Sigmoid colon (tissue), 6 donors: ENCODE measurements at regions not wholly inside any gene's neighbourhood (a gene's known extent, or its start where the extent isn't known, plus 50 kb on each side); places are given as distances from the start of the nearest gene placed in this dataset.

Source experiments
- DNase-seq: peaks from one replicate; pipeline ENCODE4 v3.0.0-alpha.2; 2019
- H3K27ac ChIP-seq, 4 donors: fragments of 200-600 bp; sonication (generic); one replicate each; pipeline ENCODE4 v1.5.1; 2016 to 2019; ENCODE audit warnings: mild to moderate bottlenecking in 1 of 4
- H3K27me3 ChIP-seq, 3 donors: fragments of 200-600 bp; sonication (generic); one replicate each; pipeline ENCODE4 v1.5.1; 2019; ENCODE audit warnings: mild to moderate bottlenecking in 1 of 3
- H3K36me3 ChIP-seq, 4 donors: fragments of 200-600 bp; sonication (generic); one replicate each; pipeline ENCODE4 v1.5.1; 2016 to 2019
- H3K4me1 ChIP-seq, 4 donors: fragments of 200-600 bp; sonication (generic); one replicate each; pipeline ENCODE4 v1.5.1; 2017 to 2019
- H3K4me3 ChIP-seq, 4 donors: fragments of 200-600 bp; sonication (generic); one replicate each; pipeline ENCODE4 v1.5.1; 2017 to 2019; ENCODE audit warnings: mild to moderate bottlenecking in 2 of 4, moderate library complexity in 1 of 4
- H3K9me3 ChIP-seq, 4 donors: fragments of 200-600 bp in 3 of 4; sonication (generic) in 3 of 4; one replicate each; pipeline versions ENCODE4 v1.5.1 to v1.6.1; 2013 to 2019
- CTCF ChIP-seq, 4 experiments: fragments of 450-650 bp in 3 of 4; fragments of 200-600 bp in 1 of 4; IDR thresholded peaks; one replicate each; pipeline ENCODE4 v1.5.1; 2016 to 2019; ENCODE audit warnings: antibody characterized with exemption in 4 of 4, mild to moderate bottlenecking in 3 of 4, moderate library complexity in 2 of 4
- EP300 ChIP-seq, 4 donors: sonication (generic); formaldehyde crosslinking; IDR thresholded peaks; one replicate each; pipeline ENCODE4 v1.6.1; 2017; ENCODE audit warnings: antibody characterized with exemption in 4 of 4
- POLR2A ChIP-seq, 2 donors: fragments of 450-650 bp; IDR thresholded peaks; one replicate each; pipeline ENCODE4 v1.6.1; 2016; ENCODE audit warnings: antibody characterized with exemption in 2 of 2, mild to moderate bottlenecking in 2 of 2, moderate library complexity in 2 of 2
- POLR2AphosphoS5 ChIP-seq, 4 donors: sonication (generic); formaldehyde crosslinking; IDR thresholded peaks; one replicate each; pipeline ENCODE4 v1.6.1; 2017; ENCODE audit warnings: antibody characterized with exemption in 4 of 4
- WGBS, 2 donors: extraction: QIAGEN DNeasy Blood & Tissue Kit; methylation state at CpG; one replicate each; pipeline ENCODE4 v1.1.7; 2013; 5-methylcytosine and 5-hydroxymethylcytosine counted together
- intact Hi-C: fragments of 100-400 bp; cut with DNase I; formaldehyde crosslinking; loops from one replicate; pipeline ENCODE4 v1.15.1; 2023
- donor health status: healthy with polysubstance abuse.
- donor health status: healthy.

- no peak overlapping the region for H3K4me3 ChIP-seq
- H3K27ac ChIP-seq: no peak overlapping the region
- H3K27me3 ChIP-seq: no peaks in the 10 kb centered on the region
- H3K9me3 ChIP-seq: no peaks in the 10 kb centered on the region
- peaks cover 0 to 8% (median 4%) of the 10 kb centered on the region in 4 donors for H3K4me1 ChIP-seq
- TF ChIP-seq POLR2A (IDR thresholded peaks at IDR 0.05) (no peak), EP300 (IDR thresholded peaks at IDR 0.05) (no peak), POLR2AphosphoS5 (IDR thresholded peaks at IDR 0.05) (no peak), CTCF (IDR thresholded peaks at IDR 0.05) (no peak)
- 80% methylated on average over 2 of the region's 2 CpGs for WGBS, 2 donors
- intact Hi-C loops: no loop called here
- no peak for DNase-seq
- H3K36me3 ChIP-seq: no peaks in the 10 kb centered on the region
These were observed 841.6 kb upstream of the DPPA4 start for GRCh38 chr3:110178965-110179364.

- Histone ChIP-seq H3K4me1 (peaks cover 0 to 13% (median 6%) of the 10 kb centered on the region in 4 donors), H3K36me3 (no peaks in the 10 kb centered on the region), H3K9me3 (no peaks in the 10 kb centered on the region), H3K27ac (peak overlapping the region in 2 of 4 donors; percentile 3 to 28), H3K4me3 (no peak overlapping the region), H3K27me3 (no peaks in the 10 kb centered on the region)
- intact Hi-C loops: no loop called here
- WGBS, 2 donors: 62 to 69% methylated on average over 4 of the region's 4 CpGs
- peak; percentile 69 for DNase-seq
- TF ChIP-seq POLR2AphosphoS5 (IDR thresholded peaks at IDR 0.05) (peak in 1 of 4 donors; percentile 22), EP300 (IDR thresholded peaks at IDR 0.05) (no peak), CTCF (IDR thresholded peaks at IDR 0.05) (no peak), POLR2A (IDR thresholded peaks at IDR 0.05) (no peak)
These were observed 843.4 kb upstream of the DPPA4 start for GRCh38 chr3:110180733-110181132.

- H3K4me1 ChIP-seq: peaks cover 0 to 13% (median 6%) of the 10 kb centered on the region in 4 donors
- H3K36me3 ChIP-seq: no peaks in the 10 kb centered on the region
- 79 to 89% methylated on average over 3 of the region's 3 CpGs for WGBS, 2 donors
- H3K4me3 ChIP-seq: no peak overlapping the region
- DNase-seq: no peak
- TF ChIP-seq EP300 (IDR thresholded peaks at IDR 0.05): no peak
- no peak for TF ChIP-seq POLR2AphosphoS5 (IDR thresholded peaks at IDR 0.05)
- TF ChIP-seq POLR2A (IDR thresholded peaks at IDR 0.05): no peak
- no peak for TF ChIP-seq CTCF (IDR thresholded peaks at IDR 0.05)
- H3K9me3 ChIP-seq: no peaks in the 10 kb centered on the region
- H3K27ac ChIP-seq: peak overlapping the region in 2 of 4 donors; percentile 3 to 28
- H3K27me3 ChIP-seq: no peaks in the 10 kb centered on the region
- intact Hi-C loops: no loop called here
These were observed 843.9 kb upstream of the DPPA4 start for GRCh38 chr3:110181226-110181625.

GRCh38 chr3:110184536-110184935, 847.2 kb upstream of the DPPA4 start:
- TF ChIP-seq EP300 (IDR thresholded peaks at IDR 0.05) (no peak), POLR2AphosphoS5 (IDR thresholded peaks at IDR 0.05) (no peak), POLR2A (IDR thresholded peaks at IDR 0.05) (no peak), CTCF (IDR thresholded peaks at IDR 0.05) (no peak)
- Histone ChIP-seq H3K27ac (no peak overlapping the region), H3K4me1 (peaks cover 0 to 13% (median 6%) of the 10 kb centered on the region in 4 donors), H3K27me3 (no peaks in the 10 kb centered on the region), H3K4me3 (no peak overlapping the region), H3K36me3 (no peaks in the 10 kb centered on the region), H3K9me3 (no peaks in the 10 kb centered on the region)
- 48 to 70% methylated on average over 1 of the region's 1 CpG for WGBS, 2 donors
- intact Hi-C loops: no loop called here
- no peak for DNase-seq

- no peak overlapping the region for H3K4me3 ChIP-seq
- no peaks in the 10 kb centered on the region for H3K27me3 ChIP-seq
- intact Hi-C loops: no loop called here
- H3K9me3 ChIP-seq: peaks cover 0 to 4% (median 0%) of the 10 kb centered on the region in 4 donors
- no peak overlapping the region for H3K27ac ChIP-seq
- no peaks in the 10 kb centered on the region for H3K36me3 ChIP-seq
- 82 to 92% methylated on average over 2 of the region's 2 CpGs for WGBS, 2 donors
- no peaks in the 10 kb centered on the region for H3K4me1 ChIP-seq
- TF ChIP-seq POLR2A (IDR thresholded peaks at IDR 0.05) (no peak), POLR2AphosphoS5 (IDR thresholded peaks at IDR 0.05) (no peak), EP300 (IDR thresholded peaks at IDR 0.05) (no peak), CTCF (IDR thresholded peaks at IDR 0.05) (no peak)
- DNase-seq: no peak
These were observed 855.7 kb upstream of the DPPA4 start for GRCh38 chr3:110193074-110193473.
